Body of pancreas (tissue), 4 donors: ENCODE measurements at regions not wholly inside any gene's neighbourhood (a gene's known extent, or its start where the extent isn't known, plus 50 kb on each side); places are given as distances from the start of the nearest gene placed in this dataset.

Experiments
- CTCF ChIP-seq, 7 experiments: fragments of 450-650 bp in 4 of 7; fragments of 200-600 bp in 3 of 7; sonication (generic) in 3 of 7; IDR thresholded peaks; one replicate each; pipeline ENCODE4 v1.5.1; 2016 to 2019; ENCODE audit warnings: antibody characterized with exemption in 7 of 7
- POLR2A ChIP-seq, 3 donors: fragments of 450-650 bp; IDR thresholded peaks; one replicate each; pipeline ENCODE4 v1.6.1; 2016; ENCODE audit warnings: antibody characterized with exemption in 3 of 3, mild to moderate bottlenecking in 2 of 3

- TF ChIP-seq CTCF (IDR thresholded peaks at IDR 0.05) (no peak), POLR2A (IDR thresholded peaks at IDR 0.05) (no peak)
Measured at GRCh38 chr13:89737051-89737450, 1610.4 kb upstream of the MIR17HG start.
